ENCODE measurements at regions not wholly inside any gene's neighbourhood (a gene's known extent, or its start where the extent isn't known, plus 50 kb on each side); places are given as distances from the start of the nearest gene placed in this dataset.

DNA sequence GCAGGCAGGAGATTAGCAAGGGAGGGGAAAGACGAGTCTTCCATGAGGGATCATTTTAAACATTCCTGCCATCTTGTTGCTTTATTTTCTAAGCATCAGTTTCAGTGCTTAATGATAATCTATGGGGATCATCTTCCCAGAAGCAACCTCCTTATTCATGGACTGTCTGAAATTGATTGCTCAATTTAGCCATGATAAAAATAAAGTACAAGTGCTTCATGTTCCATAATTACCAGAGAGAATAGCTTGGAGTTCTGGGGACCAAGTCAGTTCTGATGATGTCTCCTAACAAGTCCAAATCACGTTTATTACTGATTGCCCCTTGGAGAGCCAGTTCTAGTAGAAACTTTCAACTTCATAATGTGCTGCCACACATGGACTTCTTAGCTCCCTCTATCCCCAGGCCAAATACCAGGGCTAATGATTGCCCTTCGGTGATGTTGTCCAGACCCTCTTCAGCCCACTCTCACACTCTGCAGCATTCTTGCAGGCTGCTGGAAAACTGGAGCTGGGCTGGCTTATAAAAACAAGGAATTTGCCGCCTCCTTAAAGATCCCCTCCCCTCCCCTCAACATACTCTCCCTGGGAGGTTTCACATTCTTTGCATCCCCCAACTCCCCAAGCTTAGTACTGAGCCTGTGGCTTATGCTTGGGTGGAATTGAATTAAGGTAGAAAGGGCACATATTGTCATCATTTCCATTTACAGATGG lies 222.1 kb upstream of the ADAMTS9 start:
- TF ChIP-seq, protein P1, sequence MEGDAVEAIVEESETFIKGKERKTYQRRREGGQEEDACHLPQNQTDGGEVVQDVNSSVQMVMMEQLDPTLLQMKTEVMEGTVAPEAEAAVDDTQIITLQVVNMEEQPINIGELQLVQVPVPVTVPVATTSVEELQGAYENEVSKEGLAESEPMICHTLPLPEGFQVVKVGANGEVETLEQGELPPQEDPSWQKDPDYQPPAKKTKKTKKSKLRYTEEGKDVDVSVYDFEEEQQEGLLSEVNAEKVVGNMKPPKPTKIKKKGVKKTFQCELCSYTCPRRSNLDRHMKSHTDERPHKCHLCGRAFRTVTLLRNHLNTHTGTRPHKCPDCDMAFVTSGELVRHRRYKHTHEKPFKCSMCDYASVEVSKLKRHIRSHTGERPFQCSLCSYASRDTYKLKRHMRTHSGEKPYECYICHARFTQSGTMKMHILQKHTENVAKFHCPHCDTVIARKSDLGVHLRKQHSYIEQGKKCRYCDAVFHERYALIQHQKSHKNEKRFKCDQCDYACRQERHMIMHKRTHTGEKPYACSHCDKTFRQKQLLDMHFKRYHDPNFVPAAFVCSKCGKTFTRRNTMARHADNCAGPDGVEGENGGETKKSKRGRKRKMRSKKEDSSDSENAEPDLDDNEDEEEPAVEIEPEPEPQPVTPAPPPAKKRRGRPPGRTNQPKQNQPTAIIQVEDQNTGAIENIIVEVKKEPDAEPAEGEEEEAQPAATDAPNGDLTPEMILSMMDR (conservative IDR thresholded peaks at IDR 0.05; ENCODE audit: low read depth, low read length), result no peak

GRCh38 chr3:64909011-64909410 lies 221.2 kb upstream of the ADAMTS9 start:
- no peak for DNase-seq (ENCODE audit: low read depth)
- H3K4me3 ChIP-seq (ENCODE audit: low read depth, low read length), result no peak overlapping the region
- TF ChIP-seq, protein P1 (conservative IDR thresholded peaks at IDR 0.05; ENCODE audit: low read depth, low read length), result no peak

More for the DNA sequence above, 222.1 kb upstream of the ADAMTS9 start:
- DNase-seq (ENCODE audit: low read depth), result no peak
- H3K4me3 ChIP-seq (ENCODE audit: low read depth, low read length), result no peak overlapping the region

DNA sequence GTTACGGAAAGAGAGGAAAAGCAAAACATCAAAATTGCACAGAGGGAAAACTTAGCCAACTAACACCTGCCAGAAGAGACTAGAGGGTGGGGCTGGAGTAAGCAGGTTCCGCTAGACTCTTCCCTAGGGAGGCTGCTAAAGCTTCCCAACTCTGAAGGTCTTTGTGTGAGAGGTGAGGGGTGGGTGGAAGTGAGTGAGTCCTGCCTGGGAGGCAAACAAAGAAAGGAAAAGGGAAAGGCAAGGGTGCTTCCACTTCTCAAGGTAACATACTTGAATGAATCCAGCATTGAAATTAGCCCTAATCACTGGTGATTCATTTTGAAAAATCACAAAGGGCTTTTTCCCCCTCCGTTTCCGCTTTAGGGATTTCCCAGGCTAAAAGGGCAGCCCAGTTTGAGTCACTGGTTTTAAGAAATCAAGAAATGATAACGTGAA lies 220.5 kb upstream of the ADAMTS9 start:
- TF ChIP-seq, protein P1 (conservative IDR thresholded peaks at IDR 0.05; ENCODE audit: low read depth, low read length), result no peak
- peak; percentile 76 for DNase-seq (ENCODE audit: low read depth)
- H3K4me3 ChIP-seq (ENCODE audit: low read depth, low read length), result no peak overlapping the region

DNA sequence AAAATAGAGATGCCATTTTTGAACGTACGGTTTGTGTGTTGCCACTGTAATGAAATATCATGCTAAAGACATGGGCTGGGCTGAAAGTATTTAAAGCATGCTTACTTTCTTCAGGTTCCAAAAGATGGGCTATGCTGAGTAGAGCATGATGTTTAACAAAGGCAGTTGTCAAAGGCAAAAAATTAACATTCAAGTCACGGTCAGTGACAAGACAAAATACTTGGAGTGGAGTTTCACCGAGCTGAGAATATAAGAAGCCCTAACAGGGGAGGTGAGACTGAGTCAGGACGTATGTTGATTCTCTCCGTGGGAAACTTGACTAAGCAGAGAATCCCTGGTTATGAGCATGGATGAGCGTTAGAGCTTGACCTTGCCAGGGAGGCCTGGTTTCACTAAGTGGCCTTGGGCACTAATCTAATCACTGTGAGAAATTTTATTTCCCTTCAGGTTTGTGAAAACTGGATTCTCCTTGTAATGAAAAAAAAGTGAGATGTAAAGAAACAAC lies 218.2 kb upstream of the ADAMTS9 start:
- no peak overlapping the region for H3K4me3 ChIP-seq (ENCODE audit: low read depth, low read length)
- TF ChIP-seq, protein P1 (conservative IDR thresholded peaks at IDR 0.05; ENCODE audit: low read depth, low read length), result no peak
- peak; percentile 61 for DNase-seq (ENCODE audit: low read depth)

GRCh38 chr3:64903006-64903405 lies 215.2 kb upstream of the ADAMTS9 start:
- H3K4me3 ChIP-seq (ENCODE audit: low read depth, low read length), result no peak overlapping the region
- TF ChIP-seq, protein P1 (conservative IDR thresholded peaks at IDR 0.05; ENCODE audit: low read depth, low read length), result no peak
- DNase-seq (ENCODE audit: low read depth), result no peak

GRCh38 chr3:64901986-64902516 lies 214.3 kb upstream of the ADAMTS9 start:
- TF ChIP-seq, protein P1 (conservative IDR thresholded peaks at IDR 0.05; ENCODE audit: low read depth, low read length), result no peak

DNA sequence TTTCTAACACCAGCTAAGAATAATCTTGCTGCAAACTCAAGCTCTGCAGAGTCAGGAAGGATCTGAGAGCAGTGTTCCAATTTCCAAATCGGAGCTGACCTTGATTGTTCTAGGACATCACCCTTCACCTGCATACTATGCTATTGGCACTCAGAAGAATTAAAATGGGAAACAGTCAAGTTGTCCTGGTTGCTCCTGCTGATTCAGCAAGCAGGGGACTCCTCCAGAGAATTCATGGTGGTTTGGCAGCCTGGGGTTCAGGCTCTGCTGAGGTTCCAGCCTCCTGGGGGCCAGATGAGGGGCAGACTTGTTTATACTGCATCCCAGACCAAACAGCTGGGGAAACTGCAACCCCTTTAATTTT lies 213.7 kb upstream of the ADAMTS9 start:
- no peak for DNase-seq (ENCODE audit: low read depth)
- TF ChIP-seq, protein P1 (conservative IDR thresholded peaks at IDR 0.05; ENCODE audit: low read depth, low read length), result no peak
- H3K4me3 ChIP-seq (ENCODE audit: low read depth, low read length), result no peak overlapping the region

More at GRCh38 chr3:64901986-64902516, 214.3 kb upstream of the ADAMTS9 start:
- no peak for DNase-seq (ENCODE audit: low read depth)
- H3K4me3 ChIP-seq (ENCODE audit: low read depth, low read length), result no peak overlapping the region
